ENCODE measurements at regions not wholly inside any gene's neighbourhood (a gene's known extent, or its start where the extent isn't known, plus 50 kb on each side); places are given as distances from the start of the nearest gene placed in this dataset.
A peak's percentile ranks its signal among the peaks of the same experiment; 100 is the strongest.

GRCh38 chr1:198054510-198054909, 102.3 kb upstream of the NEK7 start:
- no peak overlapping the region for H3K4me3 Mint-ChIP-seq
- POLR2A ChIA-PET, result no interaction called here
- no peaks in the 10 kb centered on the region for H3K27me3 Mint-ChIP-seq
- DNase-seq, result no peak
- CTCF ChIA-PET, result no interaction called here
- H3K9me3 Mint-ChIP-seq, result peaks cover 5% of the 10 kb centered on the region
- H3K36me3 Mint-ChIP-seq, result no peaks in the 10 kb centered on the region
- peaks cover 5% of the 10 kb centered on the region for H3K4me1 Mint-ChIP-seq (ENCODE audit: low read depth)
- H3K27ac Mint-ChIP-seq, result no peak overlapping the region
- intact Hi-C loops (cut with micrococcal nuclease), result no loop called here

GRCh38 chr1:198056255-198056654, 100.5 kb upstream of the NEK7 start:
- H3K4me3 Mint-ChIP-seq, result no peak overlapping the region
- no peaks in the 10 kb centered on the region for H3K9me3 Mint-ChIP-seq
- no peak overlapping the region for H3K27ac Mint-ChIP-seq
- no peaks in the 10 kb centered on the region for H3K27me3 Mint-ChIP-seq
- intact Hi-C loops (cut with micrococcal nuclease), result no loop called here
- no peaks in the 10 kb centered on the region for H3K36me3 Mint-ChIP-seq
- ChIA-PET POLR2A (no interaction called here), CTCF (no interaction called here)
- DNase-seq, result peak; percentile 29
- peaks cover 5% of the 10 kb centered on the region for H3K4me1 Mint-ChIP-seq (ENCODE audit: low read depth)

GRCh38 chr1:198064181-198064580, 92.6 kb upstream of the NEK7 start:
- DNase-seq, result no peak
- intact Hi-C loops (cut with micrococcal nuclease), result no loop called here
- H3K27ac Mint-ChIP-seq, result no peak overlapping the region
- H3K27me3 Mint-ChIP-seq, result peaks cover 3% of the 10 kb centered on the region
- no peaks in the 10 kb centered on the region for H3K36me3 Mint-ChIP-seq
- no peaks in the 10 kb centered on the region for H3K9me3 Mint-ChIP-seq
- POLR2A ChIA-PET, result no interaction called here
- H3K4me1 Mint-ChIP-seq (ENCODE audit: low read depth), result no peaks in the 10 kb centered on the region
- CTCF ChIA-PET, result interaction anchor here (0.5 kb wide), 1 partner anchor 53 kb away, joined by 3 read pairs; no protein-coding TSS in a partner anchor
- no peak overlapping the region for H3K4me3 Mint-ChIP-seq

- Mint-ChIP-seq H3K36me3 (no peaks in the 10 kb centered on the region), H3K4me3 (no peak overlapping the region), H3K4me1 (ENCODE audit: low read depth) (no peaks in the 10 kb centered on the region), H3K9me3 (no peaks in the 10 kb centered on the region), H3K27ac (no peak overlapping the region), H3K27me3 (peaks cover 12% of the 10 kb centered on the region)
- CTCF ChIA-PET, result no interaction called here
- POLR2A ChIA-PET, result no interaction called here
- intact Hi-C loops (cut with micrococcal nuclease), result no loop called here
- DNase-seq, result no peak
Measured at GRCh38 chr1:198068285-198068684, 88.5 kb upstream of the NEK7 start.

- Mint-ChIP-seq H3K27me3 (peaks cover 20% of the 10 kb centered on the region), H3K36me3 (no peaks in the 10 kb centered on the region), H3K27ac (no peak overlapping the region), H3K4me1 (ENCODE audit: low read depth) (no peaks in the 10 kb centered on the region), H3K9me3 (no peaks in the 10 kb centered on the region), H3K4me3 (no peak overlapping the region)
- DNase-seq, result no peak
- ChIA-PET POLR2A (no interaction called here), CTCF (interaction anchor here (0.6 kb wide), 1 partner anchor 84 kb away, joined by 3 read pairs; the partner anchor contains the start of gene NEK7)
- intact Hi-C loops (cut with micrococcal nuclease), result no loop called here
Measured at GRCh38 chr1:198072177-198072576, 84.6 kb upstream of the NEK7 start.

- H3K27me3 Mint-ChIP-seq, result peaks cover 14% of the 10 kb centered on the region
- ChIA-PET CTCF (interaction anchor here (0.5 to 1.0 kb wide), 2 partner anchors 13 to 81 kb away, joined by 3 read pairs; no protein-coding TSS in a partner anchor), POLR2A (interaction anchor here (0.5 to 0.6 kb wide), 2 partner anchors 62 to 84 kb away, joined by 3 to 4 read pairs; no protein-coding TSS in a partner anchor)
- no peaks in the 10 kb centered on the region for H3K4me1 Mint-ChIP-seq (ENCODE audit: low read depth)
- H3K27ac Mint-ChIP-seq, result no peak overlapping the region
- no peak overlapping the region for H3K4me3 Mint-ChIP-seq
- no peak for DNase-seq
- H3K9me3 Mint-ChIP-seq, result peaks cover 3% of the 10 kb centered on the region
- intact Hi-C loops (cut with micrococcal nuclease), result no loop called here
- no peaks in the 10 kb centered on the region for H3K36me3 Mint-ChIP-seq
Measured at GRCh38 chr1:198075296-198075695, 81.5 kb upstream of the NEK7 start.

GRCh38 chr1:198079432-198079951, 77.3 kb upstream of the NEK7 start:
- Mint-ChIP-seq H3K27ac (no peak overlapping the region), H3K4me1 (ENCODE audit: low read depth) (no peaks in the 10 kb centered on the region), H3K4me3 (no peak overlapping the region), H3K27me3 (peaks cover 14% of the 10 kb centered on the region), H3K9me3 (peaks cover 3% of the 10 kb centered on the region), H3K36me3 (no peaks in the 10 kb centered on the region)
- intact Hi-C loops (cut with micrococcal nuclease), result no loop called here
- DNase-seq, result no peak
- ChIA-PET POLR2A (no interaction called here), CTCF (no interaction called here)

- peaks cover 7% of the 10 kb centered on the region for H3K27me3 Mint-ChIP-seq
- H3K4me1 Mint-ChIP-seq (ENCODE audit: low read depth), result no peaks in the 10 kb centered on the region
- peaks cover 3% of the 10 kb centered on the region for H3K9me3 Mint-ChIP-seq
- no peak overlapping the region for H3K27ac Mint-ChIP-seq
- CTCF ChIA-PET, result no interaction called here
- POLR2A ChIA-PET, result no interaction called here
- H3K36me3 Mint-ChIP-seq, result no peaks in the 10 kb centered on the region
- no peak for DNase-seq
- no peak overlapping the region for H3K4me3 Mint-ChIP-seq
- intact Hi-C loops (cut with micrococcal nuclease), result loop anchor here (10.0 kb wide), 1 partner anchor 602 kb away; no protein-coding TSS in a partner anchor
Measured at GRCh38 chr1:198082576-198082975, 74.2 kb upstream of the NEK7 start.

GRCh38 chr1:198083549-198083948, 73.2 kb upstream of the NEK7 start:
- no peak overlapping the region for H3K4me3 Mint-ChIP-seq
- peaks cover under 1% of the 10 kb centered on the region for H3K9me3 Mint-ChIP-seq
- no peak for DNase-seq
- intact Hi-C loops (cut with micrococcal nuclease), result loop anchor here (10.0 kb wide), 1 partner anchor 601 kb away; no protein-coding TSS in a partner anchor
- H3K4me1 Mint-ChIP-seq (ENCODE audit: low read depth), result peaks cover 4% of the 10 kb centered on the region
- CTCF ChIA-PET, result no interaction called here
- POLR2A ChIA-PET, result no interaction called here
- H3K27me3 Mint-ChIP-seq, result peaks cover 7% of the 10 kb centered on the region
- no peaks in the 10 kb centered on the region for H3K36me3 Mint-ChIP-seq
- H3K27ac Mint-ChIP-seq, result no peak overlapping the region

GRCh38 chr1:198084241-198084908, 72.4 kb upstream of the NEK7 start:
- no peaks in the 10 kb centered on the region for H3K36me3 Mint-ChIP-seq
- H3K4me3 Mint-ChIP-seq, result no peak overlapping the region
- ChIA-PET POLR2A (no interaction called here), CTCF (no interaction called here)
- H3K27me3 Mint-ChIP-seq, result peaks cover 7% of the 10 kb centered on the region
- intact Hi-C loops (cut with micrococcal nuclease), result loop anchor here (10.0 kb wide), 1 partner anchor 600 kb away; no protein-coding TSS in a partner anchor
- no peak for DNase-seq
- peaks cover 7% of the 10 kb centered on the region for H3K4me1 Mint-ChIP-seq (ENCODE audit: low read depth)
- H3K9me3 Mint-ChIP-seq, result no peaks in the 10 kb centered on the region
- no peak overlapping the region for H3K27ac Mint-ChIP-seq

GRCh38 chr1:198086051-198086745, 70.6 kb upstream of the NEK7 start:
- POLR2A ChIA-PET, result no interaction called here
- Mint-ChIP-seq H3K27me3 (peaks cover 4% of the 10 kb centered on the region), H3K9me3 (no peaks in the 10 kb centered on the region), H3K4me1 (ENCODE audit: low read depth) (peaks cover 7% of the 10 kb centered on the region), H3K4me3 (no peak overlapping the region), H3K27ac (no peak overlapping the region), H3K36me3 (no peaks in the 10 kb centered on the region)
- intact Hi-C loops (cut with micrococcal nuclease), result loop anchor here (5.0 to 10.0 kb wide), 4 partner anchors 41 to 599 kb away; no protein-coding TSS in a partner anchor
- CTCF ChIA-PET, result interaction anchor here (0.7 to 2.3 kb wide), 6 partner anchors 69 to 381 kb away, joined by 3 to 7 read pairs (median 3); no protein-coding TSS in a partner anchor
- no peak for DNase-seq

- ChIA-PET POLR2A (no interaction called here), CTCF (interaction anchor here (1.0 to 2.0 kb wide), 5 partner anchors 13 to 380 kb away, joined by 3 to 9 read pairs (median 4); partner anchors contain the start of gene NEK7)
- Mint-ChIP-seq H3K36me3 (no peaks in the 10 kb centered on the region), H3K27ac (no peak overlapping the region), H3K4me3 (no peak overlapping the region), H3K9me3 (no peaks in the 10 kb centered on the region), H3K27me3 (peaks cover 2% of the 10 kb centered on the region), H3K4me1 (ENCODE audit: low read depth) (peaks cover 7% of the 10 kb centered on the region)
- intact Hi-C loops (cut with micrococcal nuclease), result loop anchor here (1.0 to 10.0 kb wide), 7 partner anchors 39 to 597 kb away; partner anchors contain the start of gene NEK7
- DNase-seq, result no peak
Measured at GRCh38 chr1:198087831-198088230, 69.0 kb upstream of the NEK7 start.
